HepG2 (cell line): ENCODE measurements at regions not wholly inside any gene's neighbourhood (a gene's known extent, or its start where the extent isn't known, plus 50 kb on each side); places are given as distances from the start of the nearest gene placed in this dataset.

ENCODE experiments used
- CTCF ChIP-seq: sonication (generic); formaldehyde crosslinking; IDR thresholded peaks from 2 replicates; pipeline ENCODE4 v1.5.0; 2020; ENCODE audit warnings: mild to moderate bottlenecking, missing genetic modification reagents, moderate library complexity
- HOXD1 ChIP-seq: sonication (generic); formaldehyde crosslinking; IDR thresholded peaks from 2 replicates; pipeline ENCODE4 v1.5.0; 2020; ENCODE audit warnings: missing genetic modification reagents
- NR2F2 ChIP-seq: IDR thresholded peaks from 2 replicates; pipeline ENCODE4 v1.6.1; 2012; ENCODE audit warnings: low read depth, inconsistent platforms, borderline replicate concordance
- POLR2A ChIP-seq, 2 experiments: IDR thresholded peaks; 2 replicates each; pipeline ENCODE4 v1.6.1; 2011; ENCODE audit warnings: low read depth in 2 of 2, low read length in 2 of 2, mild to moderate bottlenecking in 1 of 2, moderate library complexity in 1 of 2; ENCODE audit not compliant: insufficient read depth in 1 of 2
- PRDM10 ChIP-seq: sonication (generic); formaldehyde crosslinking; IDR thresholded peaks from 2 replicates; pipeline ENCODE4 v1.4.0; 2020; ENCODE audit warnings: low read depth, missing genetic modification reagents

GRCh38 chr6:127015858-127016257, 102.6 kb upstream of the RSPO3 start:
- TF ChIP-seq PRDM10 (CRISPR knock-in tag): no peak
- no peak for TF ChIP-seq HOXD1 (CRISPR knock-in tag)
- no peak for TF ChIP-seq CTCF
- TF ChIP-seq NR2F2: no peak
- TF ChIP-seq POLR2A (IDR thresholded peaks at IDR 0.05; ENCODE audit: insufficient read depth in 1 of 2, low read depth in 2 of 2, low read length in 2 of 2): no peak
